Pancreas (tissue), 10 donors: ENCODE measurements at regions not wholly inside any gene's neighbourhood (a gene's known extent, or its start where the extent isn't known, plus 50 kb on each side); places are given as distances from the start of the nearest gene placed in this dataset.

Source experiments
- ATAC-seq, 4 donors: fragments of 200-7000 bp; cut with Tn5 transposase; one replicate each; pipeline versions ENCODE4 v1.8.0 to v1.9.1; 2020; ENCODE audit warnings: mild to moderate bottlenecking in 4 of 4, moderate library complexity in 4 of 4
- DNase-seq, 6 donors: peaks; one replicate each; pipeline ENCODE4 v3.0.0-alpha.2; 2020
- FAIRE-seq: peaks from 2 replicates; lab custom pipeline; 2012; peaks lifted over from hg19 to GRCh38; lab: Jason Lieb, UNC
- H3K27ac ChIP-seq, 4 donors: fragments of 200-600 bp; sonication (generic); 1 replicate in 3 of 4; 2 replicates in 1 of 4; pipeline versions ENCODE4 v1.5.0 to v1.8.0; 2020
- H3K27me3 ChIP-seq, 4 donors: fragments of 200-600 bp; one replicate each; pipeline ENCODE4 v1.8.0; 2021
- H3K36me3 ChIP-seq, 3 donors: fragments of 200-600 bp; sonication (generic) in 1 of 3; one replicate each; pipeline versions ENCODE4 v1.5.0 to v1.8.0; 2020 to 2021
- H3K4me1 ChIP-seq, 3 donors: fragments of 200-600 bp; one replicate each; pipeline ENCODE4 v1.8.0; 2021
- H3K4me3 ChIP-seq, 4 donors: fragments of 200-600 bp; sonication (generic) in 2 of 4; one replicate each; pipeline versions ENCODE4 v1.5.0 to v1.8.0; 2020 to 2021
- H3K9me3 ChIP-seq, 4 donors: fragments of 200-600 bp; one replicate each; pipeline ENCODE4 v1.8.0; 2021
- whole genome bisulfite sequencing, 2 donors: extraction: QIAGEN DNeasy Blood & Tissue Kit; methylation state at CpG; one replicate each; pipeline ENCODE4 v1.1.7; 2013; 5-methylcytosine and 5-hydroxymethylcytosine counted together
- intact Hi-C, 3 donors: fragments of 100-400 bp; cut with DNase I; formaldehyde crosslinking; loops; one replicate each; pipeline versions ENCODE4 v1.11.1 to v1.14.2; 2022
- TF ChIP-seq, protein P1 (sequence below), 4 donors: fragments of 200-600 bp; sonication (generic) in 3 of 4; IDR thresholded peaks; one replicate each; pipeline versions ENCODE4 v1.5.0 to v1.8.0; 2021; ENCODE audit warnings: antibody characterized with exemption in 4 of 4
- donor health status: healthy with polysubstance abuse.
- donor health status: DM: no; HTN: no; CAD: no; lungs with moderate emphysema.
- donor health status: DM: no; HTN: no; CAD: no.
- donor health status: control.
- donor health status: control.
- donor health status: Bipolar disorder and iron deficiency.
- donor health status: DM: yes; HTN: yes; CAD: no.
- donor health status: DM: no; HTN: no; CAD: no.
- donor health status: DM: no; HTN: no; CAD: no.
- donor health status: DM: yes; HTN: yes; CAD: no.

DNA sequence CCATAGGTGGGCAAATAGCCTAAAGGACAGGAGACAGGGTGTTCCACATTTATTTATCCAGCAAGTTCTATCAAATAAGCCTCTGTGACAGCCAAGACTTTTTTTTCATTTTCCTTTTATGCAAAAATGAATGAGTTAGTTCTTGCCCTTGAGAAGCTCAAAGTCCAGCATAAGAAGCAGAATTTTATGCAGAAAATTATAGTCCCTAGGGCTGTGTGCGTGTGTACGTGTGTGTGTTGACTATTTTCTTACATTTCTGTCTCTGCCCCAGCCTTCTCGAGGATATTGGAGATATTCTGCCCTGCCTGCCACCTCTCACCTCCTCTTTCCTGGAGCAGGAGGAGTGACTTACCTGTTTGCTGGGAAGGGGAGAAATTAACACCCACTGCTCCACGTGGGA lies 221.9 kb downstream of the SREK1 start:
- Histone ChIP-seq H3K36me3 (no peaks in the 10 kb centered on the region), H3K27ac (no peak overlapping the region), H3K4me3 (no peak overlapping the region), H3K27me3 (no peaks in the 10 kb centered on the region), H3K4me1 (no peaks in the 10 kb centered on the region), H3K9me3 (no peaks in the 10 kb centered on the region)
- TF ChIP-seq, protein P1, sequence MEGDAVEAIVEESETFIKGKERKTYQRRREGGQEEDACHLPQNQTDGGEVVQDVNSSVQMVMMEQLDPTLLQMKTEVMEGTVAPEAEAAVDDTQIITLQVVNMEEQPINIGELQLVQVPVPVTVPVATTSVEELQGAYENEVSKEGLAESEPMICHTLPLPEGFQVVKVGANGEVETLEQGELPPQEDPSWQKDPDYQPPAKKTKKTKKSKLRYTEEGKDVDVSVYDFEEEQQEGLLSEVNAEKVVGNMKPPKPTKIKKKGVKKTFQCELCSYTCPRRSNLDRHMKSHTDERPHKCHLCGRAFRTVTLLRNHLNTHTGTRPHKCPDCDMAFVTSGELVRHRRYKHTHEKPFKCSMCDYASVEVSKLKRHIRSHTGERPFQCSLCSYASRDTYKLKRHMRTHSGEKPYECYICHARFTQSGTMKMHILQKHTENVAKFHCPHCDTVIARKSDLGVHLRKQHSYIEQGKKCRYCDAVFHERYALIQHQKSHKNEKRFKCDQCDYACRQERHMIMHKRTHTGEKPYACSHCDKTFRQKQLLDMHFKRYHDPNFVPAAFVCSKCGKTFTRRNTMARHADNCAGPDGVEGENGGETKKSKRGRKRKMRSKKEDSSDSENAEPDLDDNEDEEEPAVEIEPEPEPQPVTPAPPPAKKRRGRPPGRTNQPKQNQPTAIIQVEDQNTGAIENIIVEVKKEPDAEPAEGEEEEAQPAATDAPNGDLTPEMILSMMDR (IDR thresholded peaks at IDR 0.05): no peak
- no peak for ATAC-seq
- no peak for FAIRE-seq
- no peak for DNase-seq
- WGBS, 2 donors: 54 to 57% methylated on average over 4 of the region's 4 CpGs
- intact Hi-C loops: no loop called here

DNA sequence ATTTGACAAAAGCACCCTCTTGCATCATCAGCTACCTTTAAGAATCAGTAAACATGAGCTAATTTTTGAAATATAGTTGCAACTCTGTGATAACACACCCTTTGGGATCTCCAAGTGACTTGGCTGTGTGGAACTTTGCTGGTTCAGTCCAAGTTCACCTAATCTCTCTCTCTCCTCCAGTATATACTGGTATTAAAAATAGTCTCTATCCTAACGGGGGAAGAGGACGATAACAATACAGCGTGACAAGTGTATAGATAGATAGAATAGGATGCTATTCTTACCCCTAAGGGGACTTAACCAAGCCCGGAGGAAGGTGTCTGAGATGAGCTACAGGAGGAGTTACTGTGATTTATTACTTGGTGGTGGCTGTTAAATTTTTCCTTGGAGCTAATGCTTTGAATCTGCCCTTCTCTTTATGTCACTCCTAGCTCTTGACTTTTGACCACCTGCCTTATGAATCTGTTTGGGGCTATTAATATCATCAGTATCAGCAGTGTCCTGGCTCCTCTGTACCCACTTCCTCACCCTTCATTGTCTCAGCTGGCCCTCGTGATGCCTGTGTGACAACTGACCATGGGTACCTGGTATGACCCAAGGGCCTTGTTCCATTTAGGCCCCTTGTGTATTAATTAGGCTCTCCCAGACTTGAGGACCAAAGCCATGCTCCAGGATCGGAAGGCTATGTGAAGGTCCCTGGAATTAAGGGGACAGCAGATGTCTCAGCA lies 223.9 kb downstream of the SREK1 start:
- FAIRE-seq: no peak
- Histone ChIP-seq H3K27me3 (no peaks in the 10 kb centered on the region), H3K27ac (no peak overlapping the region), H3K9me3 (no peaks in the 10 kb centered on the region), H3K4me1 (no peaks in the 10 kb centered on the region), H3K36me3 (no peaks in the 10 kb centered on the region), H3K4me3 (no peak overlapping the region)
- WGBS, 2 donors: 85 to 95% methylated on average over 6 of the region's 6 CpGs
- ATAC-seq: no peak
- TF ChIP-seq, protein P1 (IDR thresholded peaks at IDR 0.05): no peak
- intact Hi-C loops: no loop called here
- no peak for DNase-seq

DNA sequence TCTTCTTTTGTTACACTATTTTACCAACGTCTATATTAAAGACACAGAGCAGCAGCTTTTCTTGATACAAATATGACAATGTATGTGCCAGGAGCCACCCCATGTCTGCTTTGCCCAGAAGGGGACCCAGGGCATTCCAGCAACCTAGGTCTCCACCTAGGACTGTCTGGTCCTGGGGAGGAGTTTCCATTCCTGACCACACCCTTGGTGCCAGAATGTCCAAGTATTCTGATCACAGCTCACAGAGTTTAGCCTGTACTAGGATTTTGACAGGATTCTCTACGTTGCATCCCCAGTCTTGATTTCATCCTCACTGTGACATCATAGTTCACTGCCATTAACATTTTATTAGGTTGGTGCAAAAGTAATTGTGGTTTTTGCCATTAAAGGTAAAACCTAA lies 224.7 kb downstream of the SREK1 start:
- ATAC-seq (no peak), FAIRE-seq (no peak), DNase-seq (no peak)
- H3K4me1 ChIP-seq: no peaks in the 10 kb centered on the region
- intact Hi-C loops: no loop called here
- TF ChIP-seq, protein P1 (IDR thresholded peaks at IDR 0.05): no peak
- 47 to 70% methylated on average over 2 of the region's 2 CpGs for WGBS, 2 donors
- no peaks in the 10 kb centered on the region for H3K27me3 ChIP-seq
- no peak overlapping the region for H3K4me3 ChIP-seq
- no peaks in the 10 kb centered on the region for H3K9me3 ChIP-seq
- H3K36me3 ChIP-seq: no peaks in the 10 kb centered on the region
- no peak overlapping the region for H3K27ac ChIP-seq

DNA sequence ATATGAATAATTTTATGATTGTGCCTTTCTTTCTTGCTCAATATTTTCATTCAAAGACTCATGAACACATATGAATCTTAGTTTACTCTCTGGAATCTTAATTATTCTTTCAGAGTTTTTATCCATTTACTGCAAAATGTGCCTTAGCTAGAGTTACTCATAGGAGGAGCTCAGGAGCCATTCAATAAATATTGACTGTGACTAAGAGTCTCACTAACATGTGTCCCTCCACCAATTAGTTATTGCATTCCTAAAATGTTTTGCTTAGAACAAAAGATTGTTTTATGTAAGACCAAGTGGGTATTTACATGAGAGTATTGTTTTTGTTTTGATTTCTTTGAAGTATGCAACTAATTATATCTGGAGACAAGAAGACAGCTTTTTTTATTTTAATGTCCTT lies 218.4 kb upstream of the MAST4 start:
- no peak for FAIRE-seq
- TF ChIP-seq, protein P1 (IDR thresholded peaks at IDR 0.05): no peak
- H3K4me1 ChIP-seq: no peaks in the 10 kb centered on the region
- no peaks in the 10 kb centered on the region for H3K9me3 ChIP-seq
- no peak overlapping the region for H3K27ac ChIP-seq
- DNase-seq: no peak
- no peak for ATAC-seq
- H3K27me3 ChIP-seq: no peaks in the 10 kb centered on the region
- no peaks in the 10 kb centered on the region for H3K36me3 ChIP-seq
- no peak overlapping the region for H3K4me3 ChIP-seq
- intact Hi-C loops: no loop called here

DNA sequence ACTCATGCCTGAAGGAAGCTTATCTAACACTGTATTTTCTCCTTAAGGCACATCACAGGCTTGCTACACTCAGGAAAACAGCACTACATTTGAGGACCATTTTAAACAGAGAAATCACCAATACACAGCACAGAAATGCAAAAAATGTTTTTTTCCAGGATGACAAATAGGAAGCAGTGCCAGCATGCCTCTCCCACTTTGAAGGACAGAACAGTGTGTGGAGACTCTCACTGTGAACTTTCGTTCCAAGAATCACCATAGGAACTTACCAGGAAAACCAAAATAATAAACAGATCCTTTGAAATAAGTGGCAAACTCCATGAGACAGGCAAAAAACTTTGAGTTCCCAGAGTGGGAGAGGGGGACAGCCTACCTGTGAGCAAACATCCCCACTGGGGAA lies 217.8 kb upstream of the MAST4 start:
- TF ChIP-seq, protein P1 (IDR thresholded peaks at IDR 0.05): no peak
- intact Hi-C loops: no loop called here
- H3K36me3 ChIP-seq: no peaks in the 10 kb centered on the region
- H3K27ac ChIP-seq: no peak overlapping the region
- FAIRE-seq (no peak), DNase-seq (no peak), ATAC-seq (no peak)
- H3K4me1 ChIP-seq: no peaks in the 10 kb centered on the region
- H3K27me3 ChIP-seq: no peaks in the 10 kb centered on the region
- no peak overlapping the region for H3K4me3 ChIP-seq
- 70 to 93% methylated on average over 1 of the region's 1 CpG for WGBS, 2 donors
- no peaks in the 10 kb centered on the region for H3K9me3 ChIP-seq
